GM13976 (cell line): ENCODE measurements at regions not wholly inside any gene's neighbourhood (a gene's known extent, or its start where the extent isn't known, plus 50 kb on each side); places are given as distances from the start of the nearest gene placed in this dataset.
"Not testable (repeated sequence)": the region's sequence is repeated elsewhere in the genome, so short reads cannot be mapped to it uniquely, and the experiment has no call there.

Source experiments
- DNase-seq: peaks from one replicate; pipeline ENCODE4 v3.0.0; 2012; ENCODE audit warnings: low spot score
- in situ Hi-C: fragments of 300-500 bp; cut with MboI; formaldehyde crosslinking; loops from one replicate; pipeline ENCODE4 v1.12.0; 2022; ENCODE audit warnings: low sequenced_read_pairs, mixed read lengths, inconsistent platforms; ENCODE audit not compliant: unreplicated experiment
- TF ChIP-seq, protein P1 (sequence below): IDR thresholded peaks from 2 replicates; pipeline ENCODE4 v1.5.1; 2012; ENCODE audit warnings: borderline replicate concordance, mild to moderate bottlenecking; ENCODE audit not compliant: insufficient read depth; ENCODE audit errors: extremely low read depth, missing control alignments, control extremely low read depth

DNA sequence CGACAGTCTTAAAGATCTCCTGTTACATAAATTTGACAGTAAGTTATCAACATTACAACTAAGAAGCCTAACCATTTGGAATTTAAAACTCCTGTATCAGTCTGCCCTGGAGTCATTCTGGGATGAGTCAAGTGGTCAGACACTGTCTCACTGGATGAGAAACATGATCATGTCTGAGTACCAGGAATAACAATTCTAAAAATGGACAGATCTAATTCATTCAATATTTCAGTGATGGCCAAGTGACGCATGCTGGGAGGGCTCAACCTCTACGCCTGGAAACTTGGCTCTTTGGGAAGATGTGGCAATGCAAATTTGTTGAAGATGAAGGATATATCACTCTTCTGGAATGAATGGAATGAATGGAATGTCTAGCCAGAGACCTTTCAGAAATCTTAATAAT lies 1427.2 kb downstream of the STIM2 start:
- TF ChIP-seq, protein P1, sequence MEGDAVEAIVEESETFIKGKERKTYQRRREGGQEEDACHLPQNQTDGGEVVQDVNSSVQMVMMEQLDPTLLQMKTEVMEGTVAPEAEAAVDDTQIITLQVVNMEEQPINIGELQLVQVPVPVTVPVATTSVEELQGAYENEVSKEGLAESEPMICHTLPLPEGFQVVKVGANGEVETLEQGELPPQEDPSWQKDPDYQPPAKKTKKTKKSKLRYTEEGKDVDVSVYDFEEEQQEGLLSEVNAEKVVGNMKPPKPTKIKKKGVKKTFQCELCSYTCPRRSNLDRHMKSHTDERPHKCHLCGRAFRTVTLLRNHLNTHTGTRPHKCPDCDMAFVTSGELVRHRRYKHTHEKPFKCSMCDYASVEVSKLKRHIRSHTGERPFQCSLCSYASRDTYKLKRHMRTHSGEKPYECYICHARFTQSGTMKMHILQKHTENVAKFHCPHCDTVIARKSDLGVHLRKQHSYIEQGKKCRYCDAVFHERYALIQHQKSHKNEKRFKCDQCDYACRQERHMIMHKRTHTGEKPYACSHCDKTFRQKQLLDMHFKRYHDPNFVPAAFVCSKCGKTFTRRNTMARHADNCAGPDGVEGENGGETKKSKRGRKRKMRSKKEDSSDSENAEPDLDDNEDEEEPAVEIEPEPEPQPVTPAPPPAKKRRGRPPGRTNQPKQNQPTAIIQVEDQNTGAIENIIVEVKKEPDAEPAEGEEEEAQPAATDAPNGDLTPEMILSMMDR = no peak
- DNase-seq = no peak
- in situ Hi-C loops = no loop called here

DNA sequence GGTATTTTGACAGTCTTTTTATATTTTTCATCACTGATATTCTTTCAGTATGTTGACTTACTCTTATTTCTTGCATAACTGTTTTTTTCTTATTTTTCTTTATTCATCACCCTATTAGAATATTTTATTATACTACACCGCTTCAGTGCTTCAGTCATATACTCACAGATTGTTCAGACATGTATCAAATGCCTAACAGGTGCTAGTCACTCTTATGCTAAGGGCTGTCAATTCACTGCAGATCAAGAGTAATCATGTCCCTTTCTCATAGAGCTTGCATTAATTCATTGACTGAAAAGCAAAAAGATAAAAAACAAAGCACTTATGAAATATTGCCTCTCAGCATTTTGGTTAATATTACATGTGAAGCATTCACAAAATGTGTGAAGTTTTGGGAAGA lies 1435.6 kb downstream of the STIM2 start:
- in situ Hi-C loops = no loop called here
- TF ChIP-seq, protein P1 = no peak
- no peak for DNase-seq

DNA sequence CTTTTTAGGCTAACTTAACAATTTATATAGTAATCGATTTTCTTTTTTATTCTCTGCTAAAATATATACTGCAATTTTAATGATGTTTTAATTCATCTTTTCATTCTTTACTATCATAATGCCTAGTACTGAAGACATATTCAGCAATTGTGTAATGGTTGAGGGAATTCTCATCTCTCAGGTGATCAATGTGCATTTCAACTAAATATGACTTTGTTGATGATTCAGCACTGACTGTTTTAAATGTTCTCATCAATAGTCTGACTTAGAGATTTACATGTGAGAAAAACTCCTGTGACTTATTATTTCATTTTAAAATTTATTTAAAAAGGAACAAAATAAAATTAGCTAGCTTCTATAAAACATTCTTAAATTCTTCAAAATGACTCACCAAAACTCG lies 1450.3 kb downstream of the STIM2 start:
- no peak for DNase-seq
- TF ChIP-seq, protein P1 = no peak
- in situ Hi-C loops = no loop called here

DNA sequence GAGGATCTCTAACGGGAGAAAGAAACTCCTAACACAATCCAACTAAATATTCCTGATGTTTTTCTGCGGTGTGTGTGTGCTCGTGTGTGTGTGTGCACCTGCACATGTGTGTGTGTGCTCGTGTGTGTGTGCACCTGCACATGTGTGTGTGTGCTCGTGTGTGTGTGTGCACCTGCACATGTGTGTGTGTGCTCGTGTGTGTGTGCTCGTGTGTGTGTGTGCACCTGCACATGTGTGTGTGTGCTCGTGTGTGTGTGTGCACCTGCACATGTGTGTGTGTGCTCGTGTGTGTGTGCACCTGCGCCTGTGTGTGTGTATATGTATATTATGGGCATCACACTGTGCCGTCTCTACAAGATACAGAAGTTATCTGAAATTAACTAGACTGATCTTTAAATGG lies 1451.9 kb downstream of the STIM2 start:
- in situ Hi-C loops, DNase-seq: not testable (repeated sequence)

DNA sequence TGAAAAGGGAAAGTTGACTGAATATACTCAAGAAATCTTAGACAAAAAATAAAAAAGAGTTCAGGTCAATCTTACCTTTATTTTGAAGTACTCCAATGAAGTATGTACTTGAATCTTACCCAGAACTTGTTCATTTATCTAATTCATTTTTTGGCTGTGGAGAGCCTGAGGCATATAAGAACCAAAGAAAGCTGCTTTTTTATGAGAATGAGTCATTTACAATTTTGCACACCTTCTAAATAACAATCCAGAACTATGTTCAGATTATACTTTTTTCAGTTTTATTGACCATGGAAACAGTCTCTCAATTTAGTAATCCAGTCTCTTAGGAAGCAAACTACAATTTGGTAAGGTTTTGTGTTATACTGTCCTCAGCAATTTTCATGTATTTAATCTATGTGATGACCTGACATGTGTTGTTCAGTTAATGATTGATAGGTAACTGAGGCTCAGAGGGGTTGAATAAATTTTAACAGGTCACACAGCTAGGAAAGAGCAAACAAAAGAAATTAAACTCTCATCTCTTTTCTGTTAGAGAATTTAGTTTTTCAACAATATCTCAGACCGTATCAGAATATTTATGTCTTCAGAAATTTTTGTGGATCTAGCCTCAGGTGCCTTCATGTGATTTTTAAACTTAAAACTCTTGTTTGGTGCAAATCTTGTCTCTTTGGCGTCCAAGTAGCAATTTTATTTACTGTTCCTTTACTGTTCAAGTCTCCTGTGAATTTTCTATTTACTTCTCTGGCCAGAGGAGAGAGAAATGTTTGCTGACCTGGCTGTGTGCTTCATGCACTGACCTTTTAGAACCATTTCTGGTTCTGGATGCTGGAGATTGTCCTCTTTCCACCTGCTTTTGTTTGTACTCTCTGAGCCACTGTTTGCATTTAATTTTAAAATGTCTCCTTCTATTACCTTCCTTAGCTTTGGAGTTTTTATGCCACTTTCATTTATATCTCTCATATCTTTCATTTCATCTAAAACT lies 1453.4 kb downstream of the STIM2 start:
- no peak for DNase-seq
- TF ChIP-seq, protein P1 = no peak
- in situ Hi-C loops = no loop called here

DNA sequence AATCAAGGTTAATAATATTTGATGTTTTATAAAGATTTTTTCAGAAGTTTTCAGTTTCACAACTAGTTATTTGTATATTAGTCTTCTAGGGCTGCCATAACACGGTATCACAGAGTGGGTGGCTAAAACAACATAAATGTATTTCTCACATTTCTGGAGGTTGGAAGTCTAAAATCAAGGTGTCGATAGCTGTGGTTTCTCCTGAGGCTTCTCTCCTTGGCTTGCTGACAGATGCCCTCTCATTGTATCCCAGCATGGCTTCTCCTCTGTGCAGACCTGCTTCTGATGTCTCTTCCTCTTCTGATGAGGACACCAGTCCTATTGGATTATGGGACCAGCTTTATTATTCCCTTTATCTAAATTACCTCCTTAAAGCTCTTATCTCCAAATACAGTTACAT lies 1456.6 kb downstream of the STIM2 start:
- in situ Hi-C loops = no loop called here
- TF ChIP-seq, protein P1 = no peak
- no peak for DNase-seq

DNA sequence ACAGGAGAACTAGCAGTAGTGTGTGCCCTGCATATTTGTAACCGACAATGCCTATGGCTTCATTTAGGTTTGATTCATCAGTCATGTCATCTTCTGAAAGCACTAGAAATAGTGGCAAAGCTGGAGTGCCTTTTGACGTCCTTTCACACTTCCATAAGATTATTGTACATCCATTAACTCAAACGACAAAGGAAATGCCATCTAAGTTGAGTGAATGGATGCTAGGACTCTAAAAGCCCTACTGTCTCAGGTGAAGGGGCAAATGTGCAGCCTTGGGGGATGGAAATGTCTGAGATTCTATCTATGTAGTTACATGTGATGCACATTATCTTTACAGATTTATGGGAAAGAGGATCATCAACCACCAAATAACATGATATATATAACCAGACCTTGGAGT lies 1473.6 kb downstream of the STIM2 start:
- in situ Hi-C loops = no loop called here
- DNase-seq = no peak
- TF ChIP-seq, protein P1 = no peak
